Midbrain (tissue), 1 donor: ENCODE measurements at regions not wholly inside any gene's neighbourhood (a gene's known extent, or its start where the extent isn't known, plus 50 kb on each side); places are given as distances from the start of the nearest gene placed in this dataset.

Experiments
- DNase-seq: peaks from one replicate; lab custom pipeline; 2025; lab: John Stamatoyannopoulos, UW

GRCh38 chr3:107992976-107993684 lies 97.7 kb downstream of the CD47 start:
- no peak for DNase-seq

DNA sequence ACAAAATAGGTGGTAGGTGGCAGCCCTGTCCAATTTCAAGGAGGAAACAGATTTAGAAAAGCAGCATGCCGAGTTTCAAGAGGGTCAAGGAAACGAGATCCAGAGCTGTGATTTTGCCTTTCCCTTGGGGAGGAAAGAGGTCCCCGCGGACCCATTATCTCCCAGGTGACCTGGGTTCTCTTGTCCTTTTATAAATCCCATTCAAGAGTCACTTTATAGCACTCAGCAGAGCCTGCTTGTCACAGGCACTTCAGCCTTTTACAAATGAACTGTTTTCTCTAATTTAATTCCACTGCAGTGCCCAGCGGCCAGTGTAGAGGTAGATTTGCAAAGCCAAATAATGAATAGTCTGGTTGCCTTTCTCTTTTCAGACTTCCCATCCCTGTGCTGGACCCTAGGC lies 99.9 kb downstream of the CD47 start:
- no peak for DNase-seq

- DNase-seq = no peak
Observed at GRCh38 chr3:107990433-107990832, 100.4 kb downstream of the CD47 start.

GRCh38 chr3:107989661-107990060 lies 101.2 kb downstream of the CD47 start:
- DNase-seq = no peak

DNA sequence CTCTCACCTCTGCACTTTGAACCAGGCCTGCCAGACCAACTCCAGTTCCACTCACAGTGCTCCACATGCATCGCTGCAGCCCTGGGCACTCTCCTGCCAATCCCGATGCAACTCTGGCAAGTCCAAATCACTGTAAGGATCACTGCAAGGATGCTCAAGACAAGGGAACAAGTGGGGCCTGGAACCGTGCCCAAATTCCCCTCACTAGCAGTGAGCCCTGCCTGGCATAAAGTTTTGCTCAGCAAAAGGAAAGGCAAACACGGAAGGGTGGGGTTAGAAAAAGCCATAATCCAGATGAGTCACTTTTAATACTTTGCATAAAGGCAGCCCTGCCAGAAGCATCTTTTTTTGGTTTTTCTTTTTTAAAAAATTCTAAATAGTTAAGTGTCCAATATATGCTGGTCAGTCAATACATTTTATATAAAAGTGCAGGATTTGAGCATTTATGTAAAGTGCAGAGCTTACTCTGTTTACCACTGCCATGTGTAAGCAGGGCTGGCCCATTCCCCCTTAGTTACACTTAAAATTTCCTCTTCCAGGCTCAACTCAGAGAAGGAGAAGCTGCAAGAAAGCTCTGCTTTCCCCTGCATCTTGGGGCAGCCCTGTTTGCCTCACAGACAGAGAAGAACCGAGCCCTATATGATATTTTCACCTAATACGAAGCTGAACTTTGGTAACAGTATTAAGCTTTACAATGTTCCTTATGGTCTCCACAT lies 102.2 kb downstream of the CD47 start:
- DNase-seq = no peak

DNA sequence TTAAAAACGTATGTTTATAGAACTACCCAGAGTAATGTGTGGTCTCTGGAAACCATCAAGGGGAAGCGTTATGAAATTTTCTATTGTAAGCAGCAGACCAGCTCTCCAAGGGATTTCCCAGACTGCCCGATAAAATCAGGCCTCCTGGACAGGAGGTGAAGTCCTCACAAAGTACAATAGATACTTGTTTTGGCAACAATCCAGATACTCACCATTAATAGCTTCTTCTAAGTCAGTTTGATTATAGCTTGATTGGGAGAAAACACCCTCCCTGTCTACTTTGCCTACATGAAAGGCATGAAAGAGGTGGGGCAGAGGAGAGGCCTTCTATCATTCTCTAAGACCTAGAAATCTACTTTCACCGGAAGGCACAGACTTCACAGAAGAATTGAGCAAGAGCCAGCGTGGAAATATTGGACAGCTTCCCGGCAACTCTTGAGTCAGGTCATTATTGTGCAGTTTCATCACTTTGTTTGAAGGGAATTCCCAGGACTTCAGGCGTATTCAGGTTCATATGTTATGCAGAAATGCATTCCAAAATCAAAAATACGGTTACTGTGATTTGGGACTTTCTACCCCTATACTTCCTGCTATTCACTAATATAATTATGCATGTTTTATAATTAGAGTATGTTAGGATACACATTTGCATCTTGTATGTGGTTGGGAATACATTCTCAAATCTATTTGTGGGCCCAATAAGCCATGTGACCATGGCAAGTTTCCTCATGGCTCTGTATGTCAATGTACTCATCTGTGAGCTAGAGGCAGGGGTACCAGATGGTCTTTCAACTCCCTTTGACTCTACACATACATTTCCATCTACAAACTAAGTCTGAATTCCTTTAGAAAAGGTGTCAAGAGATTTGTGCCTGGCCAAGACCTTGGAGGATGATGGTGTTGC lies 103.5 kb downstream of the CD47 start:
- DNase-seq = peak; percentile 29

- DNase-seq = no peak
Observed at GRCh38 chr3:107986505-107986904, 104.3 kb downstream of the CD47 start.

DNA sequence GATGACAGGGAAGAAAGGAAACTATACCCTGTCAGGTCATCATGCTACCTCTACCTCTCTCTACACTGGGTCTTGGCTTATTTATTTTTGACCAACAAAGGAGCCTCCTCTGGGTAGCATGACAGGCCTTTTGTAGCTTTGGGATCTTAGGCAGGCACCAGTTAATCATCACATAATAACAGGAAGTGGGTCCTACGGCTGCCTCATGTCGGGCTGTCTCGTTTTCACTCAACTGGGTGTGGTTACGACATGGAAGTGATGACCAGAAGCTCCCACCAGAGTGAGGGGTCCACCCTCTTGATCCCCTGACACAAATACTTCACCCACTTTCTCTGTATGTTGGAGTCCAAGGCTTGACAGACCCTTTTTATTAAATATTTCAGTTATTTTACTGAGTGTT lies 105.3 kb downstream of the CD47 start:
- no peak for DNase-seq

DNA sequence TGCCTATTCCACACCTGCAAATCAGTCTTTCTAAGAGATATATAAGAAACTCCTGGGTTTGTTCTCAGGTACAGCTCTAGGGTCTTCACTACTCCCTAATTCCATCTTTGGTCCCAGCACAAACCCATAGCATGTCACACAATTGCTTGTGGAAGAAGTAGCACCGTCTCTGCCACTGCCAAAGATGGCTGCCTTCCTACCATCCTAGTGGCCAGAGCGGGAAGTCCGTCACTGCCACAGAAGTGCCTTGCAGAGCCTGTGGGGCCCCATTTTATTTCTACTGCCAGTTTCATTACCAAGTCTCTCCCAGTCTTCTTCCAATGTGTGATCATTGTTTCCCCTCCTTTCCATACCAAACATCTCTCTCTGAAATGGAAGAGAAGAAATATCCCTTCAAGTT lies 107.6 kb downstream of the CD47 start:
- DNase-seq = no peak

- no peak for DNase-seq
Observed at GRCh38 chr3:107982165-107982564, 108.7 kb downstream of the CD47 start.

GRCh38 chr3:107981471-107982111 lies 109.2 kb downstream of the CD47 start:
- peak; percentile 10 for DNase-seq

- DNase-seq = no peak
Observed at GRCh38 chr3:107979538-107979937, 111.3 kb downstream of the CD47 start.

GRCh38 chr3:107978131-107979055 lies 112.4 kb downstream of the CD47 start:
- no peak for DNase-seq

GRCh38 chr3:107977221-107978130 lies 113.4 kb downstream of the CD47 start:
- DNase-seq = no peak

GRCh38 chr3:107976202-107976800 lies 114.5 kb downstream of the CD47 start:
- no peak for DNase-seq

- no peak for DNase-seq
Observed at GRCh38 chr3:107975529-107976201, 115.2 kb downstream of the CD47 start.

DNA sequence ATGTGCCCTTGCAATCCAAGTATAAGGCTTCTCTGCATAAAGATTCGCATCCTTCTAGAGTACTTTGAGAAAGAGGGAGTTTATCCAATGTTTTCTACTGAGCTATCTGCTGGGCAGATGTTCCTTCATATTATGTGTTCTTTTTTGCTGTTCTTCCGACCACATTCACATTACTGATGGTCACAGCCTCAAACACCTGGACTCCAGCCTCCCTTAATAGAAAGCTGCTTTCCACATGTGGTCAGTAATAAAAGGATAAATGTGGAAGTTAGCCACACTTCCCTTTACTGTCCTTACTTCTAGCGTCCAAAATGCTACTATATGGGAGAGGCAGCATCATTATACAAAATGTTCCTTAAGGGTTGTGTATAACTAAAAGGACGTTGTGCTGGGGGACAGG lies 116.9 kb downstream of the CD47 start:
- DNase-seq = no peak

GRCh38 chr3:107973152-107973551 lies 117.7 kb downstream of the CD47 start:
- DNase-seq = no peak

- no peak for DNase-seq
Observed at GRCh38 chr3:107970993-107971580, 119.7 kb downstream of the CD47 start.
